ENCODE measurements at regions not wholly inside any gene's neighbourhood (a gene's known extent, or its start where the extent isn't known, plus 50 kb on each side); places are given as distances from the start of the nearest gene placed in this dataset.
"Not testable (repeated sequence)": the region's sequence is repeated elsewhere in the genome, so short reads cannot be mapped to it uniquely, and the experiment has no call there.

- DNase-seq (ENCODE audit: low spot score): not testable (repeated sequence)
These were observed 583.8 kb upstream of the MDGA2 start for GRCh38 chr14:48259232-48259631.

- not testable (repeated sequence) for DNase-seq (ENCODE audit: low spot score)
These were observed 583.3 kb upstream of the MDGA2 start for GRCh38 chr14:48258703-48259102.

DNA sequence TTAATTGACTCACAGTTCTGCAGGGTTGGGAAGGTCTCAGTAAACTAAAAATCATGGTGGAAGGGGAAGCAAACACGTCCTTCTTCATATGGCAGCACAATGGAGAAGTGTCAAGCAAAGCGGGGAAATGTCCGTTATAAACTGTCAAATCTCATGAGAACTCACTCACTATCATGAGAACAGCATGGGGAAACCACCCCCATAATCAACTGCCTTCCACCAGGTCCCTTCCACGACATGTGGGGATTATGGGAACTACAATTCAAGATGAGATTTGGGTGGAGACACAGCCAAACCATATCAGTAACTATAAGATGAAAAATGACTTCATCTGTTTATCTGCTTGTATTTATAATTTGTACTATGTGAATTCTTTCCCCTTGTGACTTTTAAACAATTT is 577.6 kb upstream of the MDGA2 start:
- DNase-seq (ENCODE audit: low spot score): no peak

DNA sequence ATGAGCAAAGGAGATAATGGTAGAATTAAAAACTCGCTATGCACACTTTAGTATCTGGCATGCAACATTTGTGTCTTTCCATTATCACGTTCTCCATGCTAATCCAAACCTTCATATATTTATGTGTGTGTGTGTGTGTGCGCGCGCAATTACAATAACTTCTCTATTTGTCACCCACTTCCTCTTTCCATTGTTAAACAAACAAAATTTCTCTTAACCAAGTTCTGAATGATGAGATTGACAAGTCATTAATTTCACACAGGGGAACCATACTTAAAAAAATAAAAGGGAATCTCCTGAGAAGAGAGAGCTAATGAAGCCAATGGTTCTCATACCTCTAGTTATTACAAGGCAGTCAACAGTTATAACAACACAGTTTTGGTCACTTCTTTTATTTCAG is 575.9 kb upstream of the MDGA2 start:
- DNase-seq (ENCODE audit: low spot score): no peak

DNA sequence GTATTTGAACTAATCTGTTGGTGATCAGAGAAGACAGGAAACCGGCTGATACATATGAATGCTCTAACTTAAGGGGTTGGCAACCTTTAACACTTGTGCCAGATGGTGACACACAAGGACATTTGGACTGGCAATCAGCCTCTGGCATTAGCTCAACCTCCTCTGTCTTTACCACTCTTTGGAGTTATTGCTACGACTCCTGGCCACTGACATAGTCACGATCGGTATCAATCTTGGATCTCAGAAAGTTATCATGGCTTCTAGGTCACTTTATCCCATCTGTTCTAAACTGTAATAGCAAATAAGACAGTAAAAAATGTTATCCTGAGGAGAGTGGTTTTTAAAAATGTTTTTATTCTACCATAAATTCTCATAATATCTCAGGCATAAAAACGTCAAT is 575.2 kb upstream of the MDGA2 start:
- no peak for DNase-seq (ENCODE audit: low spot score)

DNA sequence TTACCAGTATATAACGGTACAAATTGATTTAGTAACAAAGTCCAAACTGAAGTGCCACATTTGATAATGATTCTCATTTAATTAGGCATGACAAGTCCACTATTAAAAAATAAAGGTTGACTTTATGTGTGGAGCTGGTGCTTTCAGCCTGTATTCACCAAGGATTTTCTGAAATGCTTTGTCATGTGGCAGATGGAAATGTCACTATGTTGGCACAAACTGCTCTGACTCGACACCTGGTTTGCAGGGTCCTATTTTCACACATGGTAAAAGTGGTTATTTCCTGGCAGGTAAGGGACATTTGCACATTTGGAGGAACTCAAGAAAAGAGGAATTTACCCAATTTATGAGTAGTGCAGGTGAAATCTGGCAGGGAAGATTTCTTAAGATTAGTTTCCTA is 572.6 kb upstream of the MDGA2 start:
- DNase-seq (ENCODE audit: low spot score): no peak

DNA sequence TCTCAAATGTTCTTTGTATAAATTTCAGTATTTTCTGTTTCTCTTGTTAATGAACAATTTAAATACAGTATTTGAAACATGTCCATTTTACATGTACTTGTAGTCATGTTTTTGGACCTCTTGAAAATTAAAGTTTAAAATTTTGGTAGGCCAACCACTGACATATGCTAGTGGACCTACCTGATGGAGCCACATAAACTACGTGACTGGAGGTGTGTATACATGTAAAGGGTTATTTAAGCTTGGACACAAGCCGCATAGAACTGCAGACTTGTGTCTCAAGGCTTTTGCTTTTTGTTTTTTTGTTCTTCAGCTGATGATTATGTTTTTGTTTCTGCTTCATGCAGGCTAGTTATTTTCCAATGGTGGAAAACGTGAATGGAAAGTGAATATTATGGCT is 568.5 kb upstream of the MDGA2 start:
- no peak for DNase-seq (ENCODE audit: low spot score)

- no peak for DNase-seq (ENCODE audit: low spot score)
These were observed 553.7 kb upstream of the MDGA2 start for GRCh38 chr14:48229091-48229490.

- DNase-seq (ENCODE audit: low spot score): no peak
These were observed 518.5 kb upstream of the MDGA2 start for GRCh38 chr14:48193893-48194292.

DNA sequence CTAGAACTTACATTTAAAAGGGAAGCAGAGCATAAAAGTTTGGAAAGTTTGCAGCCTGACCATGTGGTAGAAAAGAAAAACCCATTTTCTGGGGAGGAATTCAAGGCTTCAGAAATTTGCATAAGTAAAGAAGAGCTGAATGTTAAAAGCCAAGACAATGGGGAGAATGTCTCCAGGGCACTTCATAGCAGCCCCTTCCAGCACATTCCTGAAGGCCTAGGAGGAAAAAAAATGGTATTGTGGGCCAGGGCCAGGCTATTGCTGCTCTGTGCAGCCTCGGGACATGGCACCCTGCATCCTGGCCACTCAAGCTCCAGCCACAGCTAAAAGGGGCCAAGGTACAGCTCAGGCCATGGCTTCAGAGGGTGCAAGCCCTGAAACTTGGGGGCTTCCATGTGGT is 474.2 kb upstream of the MDGA2 start:
- not testable (repeated sequence) for DNase-seq (ENCODE audit: low spot score)

GRCh38 chr14:48140804-48141203 is 465.4 kb upstream of the MDGA2 start:
- DNase-seq (ENCODE audit: low spot score): no peak

- DNase-seq (ENCODE audit: low spot score): no peak
These were observed 454.1 kb upstream of the MDGA2 start for GRCh38 chr14:48129472-48129871.

- no peak for DNase-seq (ENCODE audit: low spot score)
These were observed 452.3 kb upstream of the MDGA2 start for GRCh38 chr14:48127674-48128073.

DNA sequence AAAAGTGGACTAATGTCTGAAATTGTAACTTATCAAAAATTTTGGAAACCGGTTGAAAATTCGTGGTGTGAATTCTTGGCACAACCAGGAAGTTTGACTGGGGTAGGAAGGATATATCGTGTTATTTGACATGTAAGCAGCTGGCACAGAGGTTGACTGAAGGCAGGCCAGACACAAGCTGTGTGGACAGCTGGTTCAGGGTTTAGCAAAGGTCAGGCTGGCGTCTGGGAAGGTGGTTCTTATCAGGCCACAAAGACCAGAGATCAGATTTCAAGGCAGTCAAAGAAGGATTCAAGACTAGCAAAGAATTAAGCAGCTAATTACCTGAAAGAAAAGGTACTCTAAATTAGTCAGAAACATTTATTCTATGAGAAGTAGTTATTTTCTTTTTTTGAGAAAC is 450.2 kb upstream of the MDGA2 start:
- no peak for DNase-seq (ENCODE audit: low spot score)

- no peak for DNase-seq (ENCODE audit: low spot score)
These were observed 438.3 kb upstream of the MDGA2 start for GRCh38 chr14:48113713-48114112.

- no peak for DNase-seq (ENCODE audit: low spot score)
These were observed 435.7 kb upstream of the MDGA2 start for GRCh38 chr14:48111151-48111550.

DNA sequence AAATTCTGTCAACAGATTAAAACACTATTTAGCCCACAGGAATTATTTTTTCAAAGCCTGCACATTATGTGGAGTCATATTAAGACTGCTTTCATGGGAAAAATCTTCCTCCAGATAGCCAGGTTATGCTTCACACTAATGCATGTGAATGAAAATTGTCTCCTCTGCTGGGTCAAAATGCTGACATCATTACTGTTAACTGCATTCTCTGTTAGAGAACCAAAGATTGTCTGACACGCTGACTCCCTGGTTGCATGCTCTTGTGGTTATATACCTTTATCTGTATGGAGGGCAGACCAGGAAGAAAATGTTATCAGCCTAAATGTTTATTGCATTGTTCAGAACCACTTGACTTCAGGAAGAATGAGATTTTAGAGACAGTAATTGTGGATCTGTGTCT is 432.2 kb upstream of the MDGA2 start:
- no peak for DNase-seq (ENCODE audit: low spot score)

DNA sequence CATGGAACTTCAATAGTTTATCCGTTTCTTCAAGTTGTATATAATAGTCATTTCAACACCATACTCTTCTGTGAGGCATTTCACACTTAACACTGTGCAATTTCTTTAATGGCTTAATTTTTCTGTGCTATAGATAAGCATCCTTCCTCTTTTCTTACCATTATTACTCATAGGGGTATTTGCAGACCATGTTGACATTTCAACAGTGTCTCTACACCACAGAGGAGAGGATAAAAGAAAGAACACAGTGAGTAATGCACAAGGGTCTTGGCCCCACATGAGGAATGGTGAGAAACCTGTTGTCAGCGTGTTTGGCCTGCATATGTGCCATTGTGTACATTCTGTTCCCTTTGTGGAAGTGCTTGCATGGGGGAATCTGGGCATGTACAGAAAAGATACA is 421.5 kb upstream of the MDGA2 start:
- no peak for DNase-seq (ENCODE audit: low spot score)

DNA sequence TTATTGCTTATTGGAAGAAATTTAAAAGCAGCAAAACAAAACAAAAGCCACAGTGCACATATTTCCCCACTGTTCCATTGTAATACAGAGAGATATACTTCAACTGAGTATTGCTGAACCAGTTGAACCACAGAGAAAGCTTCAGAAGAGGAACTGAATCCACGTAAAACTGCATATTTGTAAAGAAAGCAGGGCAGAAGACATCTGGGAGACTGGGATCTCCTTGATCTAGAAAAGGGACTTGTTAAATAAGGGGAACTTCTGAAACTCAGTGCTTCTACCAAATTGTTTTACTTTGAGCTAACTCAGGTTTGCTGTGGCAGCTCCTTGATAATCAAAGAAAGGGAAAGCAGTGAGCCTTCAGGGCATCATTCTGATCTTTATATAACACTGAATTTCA is 411.1 kb upstream of the MDGA2 start:
- DNase-seq (ENCODE audit: low spot score): no peak

- DNase-seq (ENCODE audit: low spot score): no peak
These were observed 400.1 kb upstream of the MDGA2 start for GRCh38 chr14:48075487-48075886.

DNA sequence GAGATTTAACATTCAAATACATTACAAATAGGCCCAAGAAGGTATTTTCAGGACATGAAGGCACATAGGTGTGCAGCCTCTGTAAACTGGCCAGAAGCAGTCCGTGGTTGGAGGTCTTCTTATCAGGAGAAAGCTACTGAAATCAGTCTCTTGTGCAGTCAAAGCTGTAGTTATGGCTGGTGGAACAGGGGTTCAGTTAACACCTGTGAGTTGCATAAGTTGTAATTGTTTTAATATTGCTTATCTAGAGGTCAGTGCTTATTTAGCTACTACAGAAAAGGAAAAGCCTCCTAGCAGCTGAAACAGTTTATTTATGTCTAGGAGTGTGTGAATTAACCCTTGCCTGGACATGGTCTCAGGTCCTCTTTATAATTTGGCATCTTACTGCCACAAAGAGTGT is 377.6 kb upstream of the MDGA2 start:
- DNase-seq (ENCODE audit: low spot score): no peak

DNA sequence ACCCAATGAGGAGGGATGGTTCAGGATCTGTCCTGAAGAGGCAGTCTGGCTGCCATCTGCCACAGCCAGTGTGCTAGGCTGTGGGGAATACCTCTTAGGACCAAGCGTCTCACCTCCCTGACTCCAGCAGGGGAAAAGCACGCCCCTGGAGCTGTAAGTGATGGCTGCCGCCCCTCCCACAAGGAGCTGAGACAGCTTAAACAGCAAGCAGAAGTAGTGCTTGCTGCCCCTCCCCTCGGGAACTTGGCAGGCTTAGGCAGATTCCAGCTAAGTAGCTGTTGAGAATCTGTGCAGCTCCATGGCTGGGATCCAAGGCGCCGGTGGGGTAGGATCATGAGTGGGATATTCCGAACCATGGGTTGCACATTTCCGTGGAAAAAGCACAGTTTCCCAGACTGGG is 360.4 kb upstream of the MDGA2 start:
- DNase-seq (ENCODE audit: low spot score): no peak

DNA sequence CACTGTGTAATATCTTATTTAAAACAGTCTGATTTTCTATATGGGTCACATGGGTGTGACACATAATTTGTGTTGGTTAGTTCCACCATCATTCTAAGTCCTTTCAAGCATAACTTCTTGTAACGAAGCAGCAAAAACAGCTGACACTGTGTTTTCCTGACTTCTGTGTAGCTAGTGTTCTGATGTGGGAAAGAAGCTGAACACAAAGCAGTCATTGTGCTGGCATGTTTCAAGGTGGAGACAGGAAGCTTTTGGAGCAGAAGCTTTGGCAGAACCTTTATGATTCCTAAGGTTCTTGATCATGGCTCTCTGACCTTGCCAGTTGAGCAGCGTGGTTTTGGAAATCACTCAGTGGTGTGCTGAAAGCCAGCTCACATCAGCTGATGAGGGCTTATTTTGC is 351.7 kb upstream of the MDGA2 start:
- DNase-seq (ENCODE audit: low spot score): peak; percentile 6

- no peak for DNase-seq (ENCODE audit: low spot score)
These were observed 348.5 kb upstream of the MDGA2 start for GRCh38 chr14:48023881-48024280.

GRCh38 chr14:48011484-48011883 is 336.1 kb upstream of the MDGA2 start:
- DNase-seq (ENCODE audit: low spot score): not testable (repeated sequence)
